ENCODE measurements at regions not wholly inside any gene's neighbourhood (a gene's known extent, or its start where the extent isn't known, plus 50 kb on each side); places are given as distances from the start of the nearest gene placed in this dataset.
A peak's percentile ranks its signal among the peaks of the same experiment; 100 is the strongest.
"Not testable (repeated sequence)": the region's sequence is repeated elsewhere in the genome, so short reads cannot be mapped to it uniquely, and the experiment has no call there.

DNA sequence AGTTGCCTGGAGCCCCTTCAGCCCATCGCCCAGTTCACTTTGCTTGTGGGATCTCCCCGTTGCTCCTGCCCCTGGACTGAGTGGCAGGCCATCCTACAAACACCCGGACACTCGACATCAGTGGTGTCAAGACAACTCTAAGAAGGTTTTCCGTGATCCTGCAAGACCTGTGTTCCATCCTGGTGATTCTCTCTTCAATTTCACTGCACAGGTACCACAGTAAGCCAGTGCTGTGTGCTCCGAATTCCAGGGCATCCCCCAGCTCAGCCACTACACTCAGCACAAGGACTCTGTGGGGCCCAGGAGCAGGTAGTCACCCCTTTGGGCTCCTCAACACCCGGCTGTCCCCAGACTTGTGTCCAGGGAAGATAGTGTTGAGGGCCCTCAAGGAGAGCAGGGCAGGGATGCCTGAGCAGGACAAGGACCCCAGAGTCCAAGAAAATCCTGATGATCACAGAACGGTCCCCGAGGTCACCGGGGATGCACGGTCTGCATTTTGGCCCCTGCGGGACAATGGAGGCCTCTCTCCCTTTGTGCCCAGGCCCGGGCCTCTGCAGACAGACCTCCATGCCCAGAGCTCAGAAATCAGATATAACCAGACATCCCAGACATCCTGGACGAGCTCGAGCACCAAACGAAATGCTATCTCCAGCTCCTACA, 146.9 kb upstream of the C1QTNF3 start:
- not testable (repeated sequence) for DNase-seq

DNA sequence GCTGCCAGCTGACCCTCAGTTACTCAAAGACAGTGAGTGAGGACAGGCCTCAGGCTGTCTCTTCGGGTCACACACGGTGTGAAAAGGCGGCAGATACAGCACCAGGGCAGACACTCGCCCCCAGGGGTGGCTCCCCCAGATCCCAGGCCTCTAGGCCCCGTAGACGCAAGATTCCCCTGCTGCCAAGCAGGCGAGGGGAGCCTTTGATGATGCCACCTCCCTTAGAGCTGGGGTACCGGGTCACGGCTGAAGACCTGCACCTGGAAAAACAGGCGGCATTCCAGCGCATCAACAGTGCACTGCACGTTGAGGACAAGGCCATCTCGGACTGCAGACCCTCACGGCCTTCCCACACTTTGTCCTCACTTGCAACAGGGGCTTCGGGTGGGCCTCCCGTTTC, 147.5 kb upstream of the C1QTNF3 start:
- DNase-seq, result not testable (repeated sequence)

- not testable (repeated sequence) for DNase-seq
Observed at GRCh38 chr5:34191279-34191744, 148.3 kb upstream of the C1QTNF3 start.

DNA sequence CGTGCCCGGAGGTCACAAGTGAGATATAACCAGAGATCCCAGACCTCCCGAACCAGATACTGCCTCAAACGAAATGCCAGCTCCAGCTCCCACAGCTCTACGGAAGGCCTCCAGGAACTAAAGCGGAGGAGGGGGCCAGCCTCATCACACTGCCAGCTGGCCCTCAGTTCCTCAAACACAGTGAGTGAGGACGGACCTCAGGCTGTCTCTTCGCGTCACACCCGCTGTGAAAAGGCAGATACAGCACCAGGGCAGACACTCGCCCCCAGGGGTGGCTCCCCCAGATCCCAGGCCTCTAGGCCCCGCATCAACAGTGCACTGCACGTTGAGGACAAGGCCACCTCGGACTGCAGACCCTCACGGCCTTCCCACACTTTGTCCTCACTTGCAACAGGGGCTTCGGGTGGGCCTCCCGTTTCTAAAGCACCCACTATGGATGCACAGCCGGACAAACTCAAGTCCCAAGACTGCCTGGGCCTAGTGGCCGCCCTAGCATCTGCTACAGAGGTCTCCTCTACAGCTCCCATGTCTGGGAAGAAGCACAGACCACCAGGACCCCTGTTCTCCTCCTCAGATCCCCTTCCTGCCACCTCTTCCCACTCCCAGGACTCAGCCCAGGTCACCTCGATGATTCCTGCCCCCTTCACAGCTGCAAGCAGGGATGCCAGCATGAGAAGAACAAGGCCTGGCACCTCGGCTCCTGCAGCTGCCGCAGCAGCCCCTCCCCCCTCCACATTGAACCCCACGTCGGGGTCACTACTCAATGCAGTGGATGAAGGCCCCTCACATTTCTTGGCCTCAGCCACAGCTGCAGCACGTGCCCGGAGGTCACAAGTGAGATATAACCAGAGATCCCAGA, 149.3 kb upstream of the C1QTNF3 start:
- not testable (repeated sequence) for DNase-seq

GRCh38 chr5:34192923-34193262, 149.9 kb upstream of the C1QTNF3 start:
- not testable (repeated sequence) for DNase-seq

GRCh38 chr5:34193297-34193696, 150.3 kb upstream of the C1QTNF3 start:
- DNase-seq, result not testable (repeated sequence)

DNA sequence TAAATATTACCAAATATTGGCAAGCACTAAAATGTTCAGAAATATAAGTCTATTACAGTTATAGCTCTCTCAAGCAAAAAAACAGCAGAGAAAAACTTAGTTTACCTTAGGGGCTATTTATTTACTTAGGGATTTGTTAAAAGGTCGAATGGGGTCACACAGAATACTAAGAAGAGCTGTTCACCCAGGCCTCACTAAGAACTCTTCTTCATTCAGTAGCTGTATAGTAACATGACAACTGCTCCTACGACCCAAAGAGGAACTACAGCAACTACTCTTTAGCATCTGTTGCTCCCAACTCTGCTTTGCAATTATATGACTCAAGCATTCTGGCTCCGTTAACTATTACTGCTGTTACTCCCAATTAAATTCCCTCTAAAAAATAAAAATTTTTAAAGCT, 150.8 kb upstream of the C1QTNF3 start:
- not testable (repeated sequence) for DNase-seq

GRCh38 chr5:34196091-34196490, 153.1 kb upstream of the C1QTNF3 start:
- not testable (repeated sequence) for DNase-seq

GRCh38 chr5:34205347-34205746, 162.3 kb upstream of the C1QTNF3 start:
- DNase-seq, result not testable (repeated sequence)

DNA sequence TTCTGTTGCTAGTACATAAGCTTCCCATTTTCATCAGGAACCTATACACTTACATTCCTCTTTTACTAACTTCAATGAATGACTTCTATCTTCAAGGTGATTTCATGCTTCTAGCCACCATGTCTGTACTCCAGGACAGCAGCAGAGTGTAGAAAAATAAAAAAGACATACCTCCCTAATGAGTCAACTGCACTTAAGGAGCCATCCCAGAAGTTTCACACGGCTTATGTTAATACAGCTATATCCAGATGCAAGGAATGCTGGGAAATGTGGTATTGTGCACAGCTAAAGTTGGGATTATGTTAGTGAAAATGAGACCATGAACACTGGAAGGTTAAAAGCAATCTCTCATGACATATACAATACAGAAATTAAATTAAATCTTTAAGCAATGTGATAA, 174.4 kb upstream of the C1QTNF3 start:
- DNase-seq, result not testable (repeated sequence)

GRCh38 chr5:34221329-34222073, 178.5 kb upstream of the C1QTNF3 start:
- not testable (repeated sequence) for DNase-seq

- not testable (repeated sequence) for DNase-seq
Observed at GRCh38 chr5:34223158-34223557, 180.1 kb upstream of the C1QTNF3 start.

GRCh38 chr5:34230402-34230801, 187.4 kb upstream of the C1QTNF3 start:
- DNase-seq, result not testable (repeated sequence)

GRCh38 chr5:34243802-34244201, 200.8 kb upstream of the C1QTNF3 start:
- DNase-seq, result not testable (repeated sequence)

DNA sequence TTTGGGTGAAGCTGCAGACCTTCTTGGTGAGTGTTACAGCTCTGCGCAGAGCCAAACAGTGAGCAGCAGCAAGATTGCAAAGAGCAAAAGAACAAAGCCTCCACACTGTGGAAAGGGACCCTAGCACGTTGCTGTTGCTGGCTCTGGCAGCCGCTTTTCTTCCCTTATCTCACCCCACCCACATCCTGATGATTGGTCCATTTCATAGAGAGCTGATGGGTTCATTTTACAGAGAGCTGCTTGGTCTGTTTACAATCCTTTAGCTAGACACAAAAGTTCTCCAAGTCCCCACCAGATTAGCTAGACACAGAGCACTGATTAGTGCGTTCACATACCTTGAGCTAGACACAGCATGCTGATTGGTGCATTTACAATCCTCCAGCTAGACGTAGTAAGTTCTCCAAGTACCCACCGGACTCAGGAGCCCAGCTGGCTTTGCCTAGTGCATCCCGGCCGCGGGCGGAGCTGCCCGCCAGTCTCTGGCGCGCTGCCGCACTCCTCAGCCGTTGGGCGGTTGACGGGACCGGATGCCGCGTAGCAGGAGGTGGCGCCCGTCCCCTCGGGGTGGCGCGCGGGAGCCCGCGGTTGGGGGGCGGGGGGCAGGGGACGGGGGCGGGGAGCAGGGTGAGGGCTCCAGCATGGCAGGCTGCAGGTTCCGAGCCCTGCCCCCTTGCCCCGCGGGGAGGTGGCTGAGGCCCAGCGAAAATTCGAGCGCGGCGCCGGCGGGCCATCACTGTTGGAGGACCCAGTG, 201.4 kb upstream of the C1QTNF3 start:
- DNase-seq, result not testable (repeated sequence)

DNA sequence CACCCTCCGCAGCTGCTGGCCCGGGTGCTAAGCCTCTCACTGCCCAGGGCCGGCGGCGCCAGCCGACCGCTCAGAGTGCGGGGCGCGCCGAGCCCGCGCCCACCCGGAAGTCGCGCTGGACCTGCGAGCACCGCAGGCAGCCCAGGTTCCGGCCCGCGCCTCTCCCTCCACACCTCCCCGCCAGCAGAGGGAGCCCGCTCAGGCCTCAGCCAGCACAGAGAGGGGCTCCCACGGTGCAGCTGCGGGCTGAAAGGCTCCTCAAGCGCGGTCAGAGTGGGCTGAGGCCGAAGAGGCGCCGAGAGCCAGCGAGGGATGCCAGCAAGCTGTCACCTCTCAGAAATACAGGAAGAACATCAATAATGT, 202.0 kb upstream of the C1QTNF3 start:
- not testable (repeated sequence) for DNase-seq

DNA sequence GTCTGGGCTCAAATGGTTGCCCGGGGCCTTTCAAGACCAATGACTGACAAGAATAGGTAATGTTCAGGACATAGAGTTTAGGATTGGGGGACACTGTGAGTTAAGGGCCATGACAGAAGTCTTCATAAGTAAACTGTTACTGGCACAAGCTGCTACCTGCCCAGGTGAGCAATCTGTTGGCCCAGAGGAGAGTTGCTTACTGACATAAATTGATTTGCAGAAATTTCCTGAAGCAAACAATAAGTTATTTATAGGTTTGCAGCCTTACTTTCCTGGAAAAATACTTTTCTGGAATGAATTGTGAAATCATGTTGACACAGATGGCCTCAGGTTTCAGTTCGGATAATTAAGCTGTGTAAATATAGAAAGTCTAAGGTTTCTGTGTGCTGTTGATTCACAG, 202.8 kb upstream of the C1QTNF3 start:
- DNase-seq, result peak; percentile 22

- DNase-seq, result not testable (repeated sequence)
Observed at GRCh38 chr5:34258598-34258997, 215.6 kb upstream of the C1QTNF3 start.

- DNase-seq, result not testable (repeated sequence)
Observed at GRCh38 chr5:34261020-34261419, 218.0 kb upstream of the C1QTNF3 start.

GRCh38 chr5:34266151-34266550, 223.1 kb upstream of the C1QTNF3 start:
- DNase-seq, result not testable (repeated sequence)

- not testable (repeated sequence) for DNase-seq
Observed at GRCh38 chr5:34296759-34297158, 253.7 kb upstream of the C1QTNF3 start.

GRCh38 chr5:34329201-34329600, 286.2 kb upstream of the C1QTNF3 start:
- DNase-seq, result not testable (repeated sequence)
